H9 (cell line): ENCODE measurements at regions not wholly inside any gene's neighbourhood (a gene's known extent, or its start where the extent isn't known, plus 50 kb on each side); places are given as distances from the start of the nearest gene placed in this dataset.

Source experiments
- DNase-seq: peaks from one replicate; pipeline ENCODE4 v3.0.0-alpha.2; 2017
- H2AFZ ChIP-seq: one replicate; pipeline ENCODE4 v1.6.1; 2013; ENCODE audit warnings: mild to moderate bottlenecking, low read length, control low read depth, moderate library complexity
- H2AK5ac ChIP-seq: 2 replicates; pipeline ENCODE4 v1.6.1; 2013; ENCODE audit warnings: low read length, control low read depth, mixed read lengths; ENCODE audit not compliant: insufficient read length
- H2BK120ac ChIP-seq: one replicate; pipeline ENCODE4 v1.6.1; 2013; ENCODE audit warnings: low read depth, mild to moderate bottlenecking, low read length, control low read depth, inconsistent platforms; ENCODE audit not compliant: poor library complexity, severe bottlenecking
- H2BK12ac ChIP-seq: 2 replicates; pipeline ENCODE4 v1.6.1; 2013; ENCODE audit warnings: low read length, control low read depth, mixed read lengths, low read depth; ENCODE audit not compliant: insufficient read length
- H2BK15ac ChIP-seq: 2 replicates; pipeline ENCODE4 v1.6.1; 2013; ENCODE audit warnings: low read depth, low read length, control low read depth
- H2BK20ac ChIP-seq: one replicate; pipeline ENCODE4 v1.6.1; 2013; ENCODE audit warnings: low read depth, mild to moderate bottlenecking, low read length, control low read depth, inconsistent platforms; ENCODE audit not compliant: poor library complexity, severe bottlenecking
- H2BK5ac ChIP-seq: 2 replicates; pipeline ENCODE4 v1.6.1; 2013; ENCODE audit warnings: low read length, control low read depth, mixed read lengths; ENCODE audit not compliant: insufficient read length
- H3K14ac ChIP-seq: 2 replicates; pipeline ENCODE4 v1.6.1; 2013; ENCODE audit warnings: low read length, control low read depth; ENCODE audit not compliant: insufficient read depth
- H3K18ac ChIP-seq: 2 replicates; pipeline ENCODE4 v1.6.1; 2013; ENCODE audit warnings: low read depth, mild to moderate bottlenecking, mixed read lengths, low read length, control low read depth; ENCODE audit not compliant: insufficient read length
- H3K23ac ChIP-seq: 2 replicates; pipeline ENCODE4 v1.6.1; 2013; ENCODE audit warnings: low read length, control low read depth, mixed read lengths, low read depth; ENCODE audit not compliant: insufficient read length
- H3K23me2 ChIP-seq: 2 replicates; pipeline ENCODE4 v1.6.1; 2013; ENCODE audit warnings: low read depth, mild to moderate bottlenecking, mixed read lengths, low read length, control low read depth; ENCODE audit not compliant: insufficient read length, poor library complexity, severe bottlenecking
- H3K27ac ChIP-seq: 2 replicates; pipeline ENCODE4 v1.5.1; 2013; ENCODE audit warnings: low read length, control low read depth, mixed read lengths, low read depth; ENCODE audit not compliant: insufficient read length
- H3K27me3 ChIP-seq: 2 replicates; pipeline ENCODE4 v1.6.1; 2013; ENCODE audit warnings: low read length, control low read depth, inconsistent platforms; ENCODE audit not compliant: insufficient read depth
- H3K4ac ChIP-seq: 2 replicates; pipeline ENCODE4 v1.6.1; 2013; ENCODE audit warnings: low read depth, mild to moderate bottlenecking, control low read depth, inconsistent platforms, low read length, moderate library complexity
- H3K4me1 ChIP-seq: 2 replicates; pipeline ENCODE4 v1.6.1; 2013; ENCODE audit warnings: low read length, control low read depth, inconsistent platforms; ENCODE audit not compliant: insufficient read depth
- H3K4me2 ChIP-seq: 2 replicates; pipeline ENCODE4 v1.6.1; 2013; ENCODE audit warnings: low read length, control low read depth, mixed read lengths; ENCODE audit not compliant: insufficient read length, insufficient read depth
- H3K56ac ChIP-seq: 2 replicates; pipeline ENCODE4 v1.6.1; 2013; ENCODE audit warnings: low read depth, mild to moderate bottlenecking, mixed read lengths, low read length, control low read depth; ENCODE audit not compliant: insufficient read length
- H3K79me1 ChIP-seq: 2 replicates; pipeline ENCODE4 v1.6.1; 2013; ENCODE audit warnings: low read depth, mild to moderate bottlenecking, moderate library complexity, low read length, control low read depth, inconsistent platforms; ENCODE audit not compliant: insufficient read depth, poor library complexity, severe bottlenecking
- H3K79me2 ChIP-seq: 2 replicates; pipeline ENCODE4 v1.6.1; 2013; ENCODE audit warnings: low read length, control low read depth, inconsistent platforms; ENCODE audit not compliant: insufficient read depth
- H3K9ac ChIP-seq: 2 replicates; pipeline ENCODE4 v1.6.1; 2013; ENCODE audit warnings: low read length, control low read depth, mixed read lengths; ENCODE audit not compliant: insufficient read length; ENCODE audit errors: extremely low read depth
- H3K9me3 ChIP-seq: one replicate; pipeline ENCODE4 v1.6.1; 2013; ENCODE audit warnings: low read depth, low read length, inconsistent platforms; ENCODE audit not compliant: control insufficient read depth
- H3T11ph ChIP-seq: one replicate; pipeline ENCODE4 v1.6.1; 2013; ENCODE audit warnings: mild to moderate bottlenecking, low read length, control low read depth, inconsistent platforms
- H4K20me1 ChIP-seq: one replicate; pipeline ENCODE4 v1.6.1; 2013; ENCODE audit not compliant: control insufficient read depth, insufficient read length, insufficient read depth
- H4K5ac ChIP-seq: 2 replicates; pipeline ENCODE4 v1.6.1; 2013; ENCODE audit warnings: low read depth, mild to moderate bottlenecking, mixed read lengths, low read length, control low read depth; ENCODE audit not compliant: insufficient read length
- H4K8ac ChIP-seq: replicated peaks from 2 replicates; pipeline ENCODE4 v1.6.1; 2013; ENCODE audit warnings: low read length, control low read depth, mixed read lengths, low read depth; ENCODE audit not compliant: insufficient read length
- H4K91ac ChIP-seq: 2 replicates; pipeline ENCODE4 v1.6.1; 2013; ENCODE audit warnings: low read depth, mild to moderate bottlenecking, moderate library complexity, mixed read lengths, low read length, control low read depth; ENCODE audit not compliant: insufficient read length
- H3K27ac Mint-ChIP-seq, 3 experiments: 2 replicates in 2 of 3; 3 replicates in 1 of 3; pipeline ENCODE4 v1.8.0; 2020 to 2021; ENCODE audit warnings: mixed read lengths in 3 of 3, mild to moderate bottlenecking in 1 of 3, moderate library complexity in 1 of 3
- H3K27me3 Mint-ChIP-seq: 2 replicates; pipeline ENCODE4 v1.8.0; 2021; ENCODE audit warnings: low read depth, mild to moderate bottlenecking, moderate library complexity, mixed read lengths
- H3K36me3 Mint-ChIP-seq, 3 experiments: 2 replicates in 2 of 3; 3 replicates in 1 of 3; pipeline ENCODE4 v1.8.0; 2020 to 2021; ENCODE audit warnings: low read depth in 3 of 3, mixed read lengths in 3 of 3; ENCODE audit not compliant: insufficient read depth in 1 of 3
- H3K4me1 Mint-ChIP-seq, 2 experiments: 2 replicates each; pipeline ENCODE4 v1.8.0; 2020; ENCODE audit warnings: mixed read lengths in 2 of 2
- H3K4me3 Mint-ChIP-seq, 2 experiments: 2 replicates in 1 of 2; 3 replicates in 1 of 2; pipeline ENCODE4 v1.8.0; 2020 to 2021; ENCODE audit warnings: mild to moderate bottlenecking in 2 of 2, mixed read lengths in 2 of 2, moderate library complexity in 1 of 2
- H3K9me3 Mint-ChIP-seq, 2 experiments: 2 replicates in 1 of 2; 3 replicates in 1 of 2; pipeline ENCODE4 v1.8.0; 2020; ENCODE audit warnings: mild to moderate bottlenecking in 2 of 2, mixed read lengths in 2 of 2, moderate library complexity in 1 of 2
- CTCF ChIP-seq: fragments of 200-600 bp; sonication (generic); conservative IDR thresholded peaks from 3 replicates; pipeline ENCODE4 v1.8.0; 2021; ENCODE audit warnings: antibody characterized with exemption, mild to moderate bottlenecking
- WGBS: extraction: QIAGEN DNeasy Blood & Tissue Kit; methylation state at CpG from one replicate; pipeline ENCODE4 v1.1.7; 2013; ENCODE audit warnings: missing lambda C conversion rate, low lambda C conversion rate, mixed read lengths; ENCODE audit not compliant: insufficient read length; ENCODE audit errors: extremely low coverage; 5-methylcytosine and 5-hydroxymethylcytosine counted together

GRCh38 chr1:218863987-218864386 is 309.7 kb upstream of the LYPLAL1 start:
- no peaks in the 10 kb centered on the region for H3K9me3 ChIP-seq
- no peaks in the 10 kb centered on the region for H4K20me1 ChIP-seq
- H3T11ph ChIP-seq: no peak overlapping the region
- H3K9me3 Mint-ChIP-seq: no peaks in the 10 kb centered on the region
- no peaks in the 10 kb centered on the region for H3K4me1 ChIP-seq
- WGBS: no CpG with 5 or more reads among the region's 3 CpGs
- no peak overlapping the region for H4K5ac ChIP-seq
- H2BK120ac ChIP-seq: no peak overlapping the region
- H3K4me1 Mint-ChIP-seq: no peaks in the 10 kb centered on the region
- H3K27me3 Mint-ChIP-seq: no peaks in the 10 kb centered on the region
- no peak overlapping the region for H3K56ac ChIP-seq
- H4K8ac ChIP-seq: no peak overlapping the region
- no peak for TF ChIP-seq CTCF
- H3K27me3 ChIP-seq: no peaks in the 10 kb centered on the region
- no peaks in the 10 kb centered on the region for H3K23me2 ChIP-seq
- no peak overlapping the region for H3K4me2 ChIP-seq
- H3K79me1 ChIP-seq: no peaks in the 10 kb centered on the region
- no peak overlapping the region for H3K4me3 Mint-ChIP-seq
- no peaks in the 10 kb centered on the region for H3K36me3 Mint-ChIP-seq
- DNase-seq: no peak
- no peak overlapping the region for H2BK15ac ChIP-seq
- no peak overlapping the region for H2AFZ ChIP-seq
- no peak overlapping the region for H3K27ac Mint-ChIP-seq
- H2BK12ac ChIP-seq: no peak overlapping the region
- H3K14ac ChIP-seq: no peak overlapping the region
- H3K18ac ChIP-seq: no peak overlapping the region
- no peak overlapping the region for H3K23ac ChIP-seq
- no peak overlapping the region for H3K27ac ChIP-seq
- H2AK5ac ChIP-seq: no peak overlapping the region
- no peak overlapping the region for H2BK20ac ChIP-seq
- H4K91ac ChIP-seq: no peak overlapping the region
- no peak overlapping the region for H2BK5ac ChIP-seq
- no peaks in the 10 kb centered on the region for H3K79me2 ChIP-seq
- H3K4ac ChIP-seq: no peak overlapping the region
- no peak overlapping the region for H3K9ac ChIP-seq
